HG03066 (cell line): ENCODE measurements at regions not wholly inside any gene's neighbourhood (a gene's known extent, or its start where the extent isn't known, plus 50 kb on each side); places are given as distances from the start of the nearest gene placed in this dataset.
"Not testable (repeated sequence)": the region's sequence is repeated elsewhere in the genome, so short reads cannot be mapped to it uniquely, and the experiment has no call there.

ENCODE experiments used
- ATAC-seq: cut with Tn5 transposase; IDR thresholded peaks from one replicate; pipeline ENCODE4 v1.9.1; 2021; ENCODE audit warnings: low read depth; ENCODE audit not compliant: unreplicated experiment

DNA sequence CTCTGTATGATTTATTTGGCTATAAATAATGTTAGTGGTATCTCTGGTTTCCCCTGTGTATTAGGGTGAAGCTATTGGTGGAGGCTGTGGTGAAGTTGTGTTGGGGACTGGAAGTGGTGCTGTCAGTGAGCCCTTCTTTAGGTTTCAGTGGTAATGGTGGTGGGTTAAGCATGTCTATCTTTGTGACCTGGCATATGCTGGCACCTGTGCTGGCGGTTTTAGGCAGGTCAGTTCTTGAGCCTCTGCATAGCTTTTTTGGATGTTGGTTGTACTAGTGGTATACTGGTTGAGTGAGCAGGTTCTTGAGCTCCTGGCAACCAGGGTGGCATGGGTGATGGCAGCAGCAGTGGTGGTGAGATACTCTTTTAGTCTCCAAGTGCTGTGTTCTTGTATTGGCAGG, 161.9 kb upstream of the CAND1 start:
- ATAC-seq, result no peak

DNA sequence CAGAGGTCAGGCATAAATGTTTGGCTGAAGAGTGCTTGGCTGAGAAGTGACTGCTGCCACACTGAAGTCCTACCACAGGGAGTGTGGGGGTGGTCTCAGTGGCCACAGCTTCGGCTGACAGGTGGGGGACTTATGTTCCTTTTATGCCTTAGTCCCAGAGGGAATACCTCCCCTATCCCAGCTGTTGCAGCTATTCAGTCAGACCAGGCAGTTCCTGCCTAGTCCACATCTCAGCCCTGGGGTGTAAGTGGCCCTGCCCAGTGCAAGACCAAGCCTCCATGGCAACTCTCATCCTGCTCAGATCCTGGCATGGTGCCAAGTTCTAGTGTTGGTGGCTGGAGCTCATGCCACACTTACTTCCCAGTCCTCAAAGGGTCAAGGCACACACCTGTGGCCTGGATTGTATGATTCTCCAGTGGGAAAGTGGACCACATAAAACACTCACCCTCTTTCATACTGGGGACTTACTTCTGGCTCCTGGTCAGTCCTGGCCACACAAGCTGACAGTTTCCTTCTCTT, 161.3 kb upstream of the CAND1 start:
- no peak for ATAC-seq

DNA sequence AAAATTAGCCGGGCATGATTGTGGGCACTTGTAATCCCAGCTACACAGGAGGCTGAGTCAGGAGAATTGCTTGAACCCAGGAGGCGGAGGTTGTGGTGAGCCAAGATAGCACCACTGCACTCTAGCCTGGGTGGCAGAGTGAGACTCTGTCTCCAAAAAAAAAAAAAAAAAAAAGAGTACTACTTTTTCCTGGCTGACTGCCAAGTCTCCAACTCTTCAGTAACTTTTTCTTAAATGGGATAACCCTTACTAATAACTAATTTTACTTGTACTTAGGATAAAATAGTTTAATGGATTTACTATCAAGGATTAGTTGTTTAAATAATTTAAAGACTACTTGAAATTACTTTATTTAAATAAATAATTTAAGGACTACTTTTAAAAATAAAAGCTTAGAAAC, 158.8 kb upstream of the CAND1 start:
- ATAC-seq, result not testable (repeated sequence)

DNA sequence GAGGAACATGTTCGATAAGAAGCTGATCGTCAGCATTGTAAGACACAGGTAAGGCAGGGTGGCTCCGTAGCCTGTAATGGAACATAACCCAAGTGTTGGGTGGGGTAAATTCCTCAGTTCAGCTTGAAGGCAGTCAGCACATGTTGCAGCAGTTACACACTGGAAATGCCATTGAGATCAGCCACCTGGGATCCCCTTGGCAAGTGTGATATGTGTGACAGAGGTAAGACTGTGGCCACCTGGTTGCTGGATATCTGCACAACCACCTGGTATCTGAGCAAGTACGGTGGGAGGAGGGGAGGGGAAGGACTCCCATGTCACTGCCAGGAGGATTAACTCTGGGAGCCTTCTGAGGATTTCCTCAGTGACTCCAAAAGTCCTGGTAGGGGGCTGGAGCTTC, 158.0 kb upstream of the CAND1 start:
- ATAC-seq, result no peak

DNA sequence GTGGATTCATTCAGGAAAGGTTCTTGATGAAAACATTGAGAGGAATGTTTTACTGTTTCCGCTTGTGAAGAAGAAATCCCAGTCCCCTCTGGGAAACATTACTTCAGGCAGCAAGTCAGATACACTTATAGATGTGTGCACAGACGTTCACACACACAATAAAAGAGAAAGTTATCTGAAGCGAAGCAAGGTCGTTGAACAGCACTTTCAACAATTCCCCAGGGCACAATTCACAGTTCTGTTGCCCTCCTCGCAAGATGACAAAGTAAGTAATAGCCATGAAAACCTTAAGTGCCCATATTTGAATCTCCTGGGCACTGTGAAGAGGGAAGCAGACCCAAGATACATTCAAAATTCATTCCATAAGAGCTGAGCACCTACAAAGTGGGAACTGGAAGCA, 156.6 kb upstream of the CAND1 start:
- ATAC-seq, result no peak

DNA sequence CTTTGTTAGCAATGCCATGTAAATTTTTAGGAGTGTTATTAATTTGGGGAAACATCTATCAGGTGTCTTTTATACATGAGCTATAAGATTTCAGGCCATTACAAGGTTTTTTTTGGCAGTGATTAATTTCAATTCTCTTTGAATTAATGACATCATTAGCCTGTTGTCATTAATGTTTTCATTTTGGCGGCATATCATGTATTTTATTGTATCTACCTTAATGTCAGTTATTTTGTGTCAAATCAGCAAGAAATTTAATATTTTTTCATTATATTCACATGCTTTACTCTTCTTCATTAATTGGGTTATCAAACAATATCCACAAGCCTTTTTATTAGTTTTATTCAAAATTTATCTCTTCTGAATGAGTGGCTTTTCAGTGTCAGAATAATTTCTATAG, 153.0 kb upstream of the CAND1 start:
- no peak for ATAC-seq

DNA sequence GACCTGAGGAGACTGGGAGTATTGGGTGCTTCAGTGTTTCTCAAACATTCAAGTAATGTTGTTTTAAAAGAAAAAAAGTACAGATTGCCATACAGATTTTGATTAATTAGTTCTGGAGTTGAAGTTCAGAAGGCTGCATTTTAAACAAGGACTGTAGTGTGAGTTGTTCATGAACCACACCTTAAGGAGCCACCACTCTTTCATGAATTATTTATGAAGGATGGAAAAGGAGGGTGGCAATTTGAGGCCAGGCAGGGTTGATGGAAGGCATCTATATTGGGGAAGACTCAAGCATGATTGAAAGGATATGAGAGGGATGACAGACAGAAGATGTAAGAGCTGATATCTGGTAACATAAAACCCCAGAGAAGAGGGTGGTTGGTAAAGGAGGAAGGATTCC, 146.6 kb upstream of the CAND1 start:
- ATAC-seq, result no peak

DNA sequence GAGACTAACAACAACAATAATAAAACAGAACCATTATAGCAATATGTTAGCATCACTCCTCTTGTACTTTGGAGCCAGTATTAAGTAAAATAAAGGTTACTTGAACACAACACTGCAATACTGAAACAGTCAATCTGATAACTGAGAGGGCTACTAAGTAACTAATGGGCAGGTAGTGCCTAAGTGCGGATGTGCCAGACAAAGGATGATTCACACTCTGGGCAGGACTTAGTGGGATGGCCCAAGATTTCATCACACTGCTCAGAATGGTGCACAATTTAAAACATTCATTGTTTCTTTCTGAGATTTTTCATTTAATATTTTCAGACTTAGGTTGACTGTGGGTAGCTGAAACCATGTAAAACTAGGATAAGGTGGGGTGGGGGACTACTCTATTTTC, 131.9 kb upstream of the CAND1 start:
- ATAC-seq, result no peak

DNA sequence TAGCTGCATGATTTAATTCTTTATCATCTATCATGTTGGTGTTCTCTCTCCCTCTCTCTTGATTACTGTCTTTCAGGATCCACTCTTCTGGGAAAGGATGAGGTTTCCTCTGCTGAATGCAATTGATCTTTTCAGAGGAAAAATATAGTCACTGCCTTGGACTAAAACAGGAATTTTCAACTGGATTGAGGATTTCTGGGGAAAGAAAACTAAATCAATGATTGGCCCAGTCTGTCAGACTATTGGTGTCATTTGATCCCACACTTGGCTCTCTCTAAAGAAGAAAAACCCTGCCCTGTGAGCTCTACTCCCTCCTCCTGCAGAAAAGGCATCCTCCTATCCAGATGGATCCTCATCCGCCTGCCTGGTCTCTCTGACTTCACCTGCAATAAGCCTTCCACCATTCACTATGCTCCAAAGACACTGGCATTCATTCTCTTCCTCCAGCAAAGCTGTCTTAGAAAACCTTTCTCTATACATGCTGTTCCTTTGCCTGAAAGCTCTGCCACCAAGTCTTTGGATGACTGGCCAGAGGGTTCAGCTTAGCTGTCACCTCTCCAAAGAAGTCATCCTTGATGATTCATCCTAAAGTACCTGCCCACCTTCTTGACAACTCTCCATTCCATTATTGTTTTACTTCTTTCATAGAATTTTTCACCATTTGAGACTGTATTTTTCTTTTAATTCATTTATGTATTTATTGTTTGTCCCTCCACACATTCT, 127.7 kb upstream of the CAND1 start:
- no peak for ATAC-seq

DNA sequence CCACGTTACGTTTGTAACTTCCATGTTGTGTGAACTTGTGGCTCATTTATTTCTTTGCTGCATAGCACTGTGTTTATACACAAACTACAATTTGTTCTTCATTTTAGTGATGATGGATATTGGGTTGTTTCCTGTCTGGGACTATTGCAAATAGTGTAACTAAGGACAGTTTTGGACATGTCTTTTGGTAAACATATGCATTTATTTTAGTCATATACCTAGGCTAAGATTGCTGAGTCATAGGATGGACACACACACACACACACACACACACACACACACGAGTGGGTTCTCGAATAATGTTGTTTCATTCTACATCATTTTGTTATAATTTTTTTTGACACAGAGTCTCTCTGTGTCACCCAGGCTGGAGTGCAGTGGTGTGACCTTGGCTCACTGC, 123.5 kb upstream of the CAND1 start:
- no peak for ATAC-seq

DNA sequence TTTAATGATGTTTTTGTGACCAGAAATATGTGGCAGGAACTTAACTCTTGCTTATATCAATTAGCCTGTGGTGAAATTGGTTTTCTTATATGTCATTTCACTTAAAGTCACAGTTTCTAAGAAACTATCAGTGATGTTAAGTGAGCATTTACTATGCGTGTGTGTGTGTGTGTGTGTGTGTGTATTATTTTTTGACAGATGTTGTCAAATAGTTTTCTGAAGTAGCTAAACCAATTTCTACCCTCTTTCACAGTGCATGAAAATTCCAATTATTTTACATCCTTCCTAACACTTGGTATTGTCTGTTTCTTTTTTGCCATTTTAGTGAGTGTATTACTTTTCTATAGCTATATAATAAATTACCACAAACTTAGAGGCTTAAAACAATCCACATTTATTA, 122.1 kb upstream of the CAND1 start:
- no peak for ATAC-seq

DNA sequence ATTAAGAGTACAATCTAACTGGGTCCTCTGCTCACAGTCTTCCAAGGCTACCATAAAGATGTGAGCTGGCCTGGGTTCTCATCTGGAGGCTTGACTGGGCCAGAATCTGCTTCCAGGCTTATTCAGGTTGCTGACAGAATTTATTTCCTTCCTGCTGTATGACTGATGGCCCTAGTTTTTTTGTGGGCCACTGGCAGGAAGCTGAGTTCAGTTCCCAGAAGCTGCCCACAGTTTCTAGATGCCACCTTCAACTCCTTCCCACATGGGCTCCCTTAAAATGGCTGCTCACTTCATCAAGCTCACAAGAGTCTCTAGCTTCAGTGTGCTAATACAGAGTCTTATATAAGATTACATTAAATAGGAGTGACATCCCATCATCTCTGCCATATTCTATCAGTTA, 121.7 kb upstream of the CAND1 start:
- ATAC-seq, result no peak

DNA sequence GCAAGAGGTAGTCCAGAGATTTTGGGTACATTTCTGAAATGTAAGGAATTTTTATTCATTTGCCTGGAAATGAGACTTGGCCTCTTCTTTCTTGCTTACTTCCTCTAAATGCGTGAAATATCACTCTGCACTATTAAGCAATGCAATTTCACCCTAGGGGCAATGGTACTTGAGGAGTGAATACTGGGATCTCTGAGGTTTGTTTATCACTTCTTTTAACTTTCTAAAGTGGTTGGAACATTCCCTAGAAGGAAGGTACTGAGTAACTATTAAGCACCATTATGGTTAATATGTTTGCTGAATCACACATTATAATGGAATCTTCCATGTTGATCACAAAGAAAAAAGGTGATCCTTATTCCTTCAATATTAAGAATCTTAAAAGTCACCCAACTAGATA, 120.9 kb upstream of the CAND1 start:
- ATAC-seq, result no peak

DNA sequence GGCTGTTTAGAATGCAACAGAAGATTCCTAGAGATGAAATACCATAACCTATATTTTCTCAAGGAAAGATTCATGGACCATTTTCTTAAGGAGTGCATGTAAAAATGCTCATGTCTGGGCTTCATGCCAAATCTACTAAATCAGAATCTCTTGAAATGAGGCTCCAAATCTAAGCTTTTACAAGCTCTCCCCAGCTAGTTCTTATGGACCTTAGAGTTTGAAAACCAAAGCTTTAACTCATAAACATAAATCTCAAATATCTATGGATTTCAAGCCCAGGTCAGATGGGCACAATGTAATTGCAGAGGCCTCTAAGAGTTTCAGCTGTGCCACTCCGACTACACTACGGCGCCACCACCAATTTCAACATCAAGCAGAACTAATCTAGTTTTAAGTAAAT, 117.3 kb upstream of the CAND1 start:
- ATAC-seq, result no peak

DNA sequence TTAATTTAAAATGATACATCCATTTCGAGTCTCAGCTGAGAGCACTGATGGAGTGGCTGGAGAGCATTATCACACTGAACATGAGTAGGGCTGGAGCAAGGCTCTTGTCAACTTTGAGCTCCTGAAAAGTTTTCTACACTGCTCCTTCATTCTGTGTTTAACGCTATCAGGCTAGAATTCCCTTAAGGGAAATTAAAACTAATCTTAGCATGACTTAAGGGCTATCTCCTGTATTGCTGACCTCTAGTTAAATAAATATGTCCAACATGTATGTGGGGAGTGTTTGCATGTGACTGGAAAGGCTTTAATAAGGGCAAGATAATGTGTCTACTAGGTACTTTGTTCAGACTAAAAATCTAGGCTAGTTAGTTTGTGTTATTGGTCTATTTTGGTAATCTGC, 116.7 kb upstream of the CAND1 start:
- ATAC-seq, result no peak

DNA sequence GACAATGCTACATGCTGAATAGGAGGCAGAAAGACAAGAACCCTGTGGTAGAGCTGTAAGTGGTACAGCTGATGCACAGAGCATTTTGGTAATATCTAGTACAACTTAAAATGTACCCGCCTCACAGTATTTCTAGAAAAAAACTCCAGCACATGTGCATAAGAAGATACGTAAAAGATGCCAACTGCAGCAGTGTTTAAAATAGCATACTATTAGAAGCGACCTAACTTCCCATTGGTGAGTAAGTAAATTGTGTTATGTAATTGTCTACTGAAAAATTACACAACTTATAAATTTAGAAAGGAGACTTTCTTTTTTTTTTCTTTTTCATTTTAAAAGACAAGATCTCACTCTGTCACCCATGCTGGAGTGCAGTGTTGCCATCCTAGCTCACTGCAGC, 114.3 kb upstream of the CAND1 start:
- no peak for ATAC-seq

DNA sequence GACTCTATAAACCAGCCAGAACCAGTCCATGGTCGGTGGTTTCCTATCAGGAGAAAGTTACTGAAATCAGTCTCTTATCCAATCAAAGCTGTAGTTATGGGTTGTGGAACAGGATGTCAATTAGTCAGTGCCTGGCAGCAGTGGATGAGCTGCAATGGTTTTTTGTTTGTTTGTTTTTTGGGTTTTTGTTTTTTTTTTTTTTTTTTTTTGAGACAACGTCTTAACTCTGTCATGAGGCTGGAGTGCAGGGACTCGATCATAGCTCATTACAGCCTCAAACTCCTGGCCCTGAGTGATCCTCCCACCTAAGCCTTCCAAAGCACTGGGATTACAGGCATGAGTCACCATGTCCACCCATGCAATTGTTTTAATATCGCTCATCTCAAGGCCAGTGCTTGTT, 113.3 kb upstream of the CAND1 start:
- ATAC-seq, result no peak

DNA sequence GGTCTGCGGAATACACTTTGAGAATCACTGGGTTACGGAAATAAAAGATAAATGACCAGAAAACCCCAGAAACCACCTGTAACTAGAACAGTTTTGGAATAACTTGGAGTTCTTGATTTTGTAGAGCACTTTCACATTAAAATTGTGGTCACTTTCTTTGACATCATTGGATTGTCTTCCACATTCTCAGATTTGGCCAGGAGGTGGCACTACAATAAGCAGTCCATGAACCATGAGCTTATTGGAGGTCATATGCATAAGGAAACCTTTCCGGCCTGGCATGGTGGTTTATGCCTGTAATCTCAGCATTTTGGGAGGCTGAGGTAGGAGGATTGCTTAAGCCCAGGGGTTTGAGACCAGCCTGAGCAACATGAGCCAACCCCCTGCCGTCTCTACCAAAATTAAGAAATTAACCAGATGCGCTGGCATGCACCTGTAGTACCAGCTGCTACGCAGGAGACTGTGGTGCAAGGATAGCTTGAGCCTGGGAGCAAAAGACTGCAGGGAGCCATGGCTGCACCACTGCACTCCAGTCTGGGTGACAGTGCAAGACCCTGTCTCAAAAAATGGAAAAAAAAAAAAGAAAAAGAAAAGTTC, 107.7 kb upstream of the CAND1 start:
- ATAC-seq, result no peak

DNA sequence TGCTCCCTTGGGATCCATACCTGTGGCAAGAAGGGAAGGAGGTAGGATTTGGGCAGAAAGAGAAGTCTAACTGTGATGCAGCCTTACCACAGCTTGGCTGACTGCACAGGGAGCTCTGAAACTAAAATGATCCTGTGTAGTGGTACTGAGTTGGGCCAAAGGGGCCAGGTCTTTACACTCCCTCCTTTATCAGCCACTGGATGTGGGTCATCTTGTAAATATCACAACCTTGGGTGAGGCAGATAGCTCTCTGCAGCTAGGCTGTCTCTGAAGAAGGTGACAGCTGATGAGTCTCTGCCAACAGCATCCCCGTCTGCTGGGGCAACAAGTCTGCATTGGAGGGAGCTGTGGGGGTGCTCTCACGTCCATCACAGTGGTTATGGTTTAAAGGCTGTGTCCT, 95.9 kb upstream of the CAND1 start:
- no peak for ATAC-seq

DNA sequence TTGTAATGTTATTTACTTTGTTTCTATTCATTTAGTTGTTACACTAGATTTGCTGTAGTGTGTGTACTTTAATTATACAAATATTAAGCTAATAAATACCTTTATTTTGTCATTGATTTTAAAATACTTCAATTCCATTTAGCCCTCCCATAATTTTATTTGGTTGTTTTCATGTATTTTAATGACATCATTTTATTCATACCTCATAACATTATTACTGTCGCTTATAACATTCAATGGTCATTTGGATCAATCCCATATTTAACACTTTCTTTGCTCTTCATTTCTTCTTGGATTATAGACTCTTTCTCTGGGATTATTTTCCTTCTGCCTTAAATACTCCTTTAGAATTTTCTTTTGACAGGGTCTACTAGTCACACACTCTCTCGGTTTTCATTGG, 86.6 kb upstream of the CAND1 start:
- no peak for ATAC-seq

DNA sequence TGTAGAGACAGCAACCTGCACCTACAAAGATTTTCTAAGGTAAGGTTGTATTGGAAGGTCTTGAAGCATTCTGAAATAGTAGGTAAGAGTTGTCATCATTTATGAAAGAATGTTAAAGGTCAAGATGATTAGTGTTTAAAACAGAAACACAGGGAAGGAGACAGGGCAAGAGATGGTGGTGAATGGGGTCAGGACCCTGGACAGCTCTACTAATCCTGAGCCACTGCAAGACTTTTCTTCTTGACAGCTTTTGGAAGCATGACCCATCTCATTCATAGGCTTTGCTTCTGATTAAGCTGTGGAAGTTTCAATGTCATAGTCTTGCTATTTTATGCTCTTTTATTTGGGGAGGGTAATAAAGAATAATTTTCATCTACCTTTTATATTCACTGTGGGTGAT, 75.5 kb upstream of the CAND1 start:
- ATAC-seq, result no peak

DNA sequence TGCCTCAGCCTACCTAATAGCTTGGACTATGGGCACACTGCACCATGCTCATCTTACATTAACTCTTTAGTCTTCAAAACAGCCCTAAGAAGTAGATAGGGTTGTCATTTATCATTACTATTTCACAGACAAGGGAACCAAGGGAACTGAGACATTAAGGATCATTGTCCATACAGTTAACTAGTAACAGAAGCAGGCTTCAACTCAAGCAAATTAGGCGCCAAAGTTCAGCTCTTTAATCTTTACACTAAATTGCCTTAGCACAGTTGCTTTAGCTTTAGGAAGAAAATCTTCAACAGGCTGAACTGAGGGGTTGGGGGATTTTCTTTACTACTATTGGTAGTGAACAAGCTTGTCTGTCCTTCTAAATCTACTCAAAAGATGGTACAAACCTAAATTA, 68.8 kb upstream of the CAND1 start:
- no peak for ATAC-seq
